AG20443 (cell line): ENCODE measurements at regions not wholly inside any gene's neighbourhood (a gene's known extent, or its start where the extent isn't known, plus 50 kb on each side); places are given as distances from the start of the nearest gene placed in this dataset.
A peak's percentile ranks its signal among the peaks of the same experiment; 100 is the strongest.
"Not testable (repeated sequence)": the region's sequence is repeated elsewhere in the genome, so short reads cannot be mapped to it uniquely, and the experiment has no call there.

ENCODE experiments used
- DNase-seq: peaks from one replicate; pipeline ENCODE4 v3.0.0; 2012; ENCODE audit warnings: low spot score, mixed read lengths

DNA sequence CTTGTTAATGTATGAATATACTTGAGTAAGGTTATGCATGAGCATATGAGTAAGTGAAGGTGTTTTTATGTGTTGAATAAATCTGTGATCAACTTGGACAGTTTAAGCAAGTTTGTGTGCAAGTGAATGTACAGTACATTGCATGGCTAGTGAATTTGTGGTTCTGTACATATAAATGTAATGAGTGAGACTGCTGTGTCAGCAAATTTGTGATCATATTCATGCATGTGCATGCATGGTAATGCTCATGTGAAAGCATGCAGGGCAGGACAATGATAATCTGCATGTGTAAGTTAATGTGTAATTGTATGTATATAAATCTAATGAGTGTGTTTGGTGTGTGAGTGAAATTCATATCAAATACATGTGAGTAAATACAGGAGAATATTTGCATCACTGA, 188.5 kb downstream of the PWWP3B start:
- DNase-seq = no peak

DNA sequence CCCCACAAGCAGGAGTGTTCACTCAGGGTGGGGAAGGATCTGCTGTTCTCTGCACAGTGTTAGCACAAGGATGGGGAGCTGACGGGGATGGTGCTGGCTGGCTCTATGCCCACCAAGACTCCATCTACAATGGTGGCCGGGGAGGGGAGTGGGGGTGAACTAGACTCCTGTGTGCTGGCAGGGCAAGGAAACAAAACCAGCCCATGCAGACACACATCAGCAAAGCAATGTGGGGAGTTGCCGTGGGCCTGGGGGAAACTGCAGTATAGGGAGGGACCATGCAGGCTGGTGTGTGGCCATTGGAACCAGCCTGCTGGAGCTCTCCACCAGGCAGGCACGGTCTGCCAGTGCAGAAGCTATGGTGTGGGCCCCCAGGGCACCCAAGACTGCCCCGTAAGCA, 195.1 kb downstream of the PWWP3B start:
- DNase-seq = no peak

DNA sequence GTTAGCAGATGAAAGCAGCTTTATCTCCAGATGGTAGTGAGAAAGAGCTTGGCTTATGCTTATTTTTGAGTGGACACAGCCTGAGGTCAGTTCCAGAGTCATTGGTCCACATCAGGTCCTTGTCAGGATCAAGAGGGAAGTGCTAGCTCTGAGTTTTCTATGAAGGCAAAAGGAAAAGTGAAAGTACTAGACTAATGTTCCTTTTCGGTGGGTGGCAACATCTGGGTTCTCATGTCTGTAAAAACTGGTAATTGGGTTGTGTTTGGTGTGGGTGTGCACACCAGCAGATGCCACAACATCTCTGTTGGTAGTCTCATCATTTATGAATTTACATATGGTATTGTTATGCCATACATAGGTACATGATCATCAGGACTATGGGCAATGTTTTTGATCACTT, 210.5 kb downstream of the PWWP3B start:
- no peak for DNase-seq

DNA sequence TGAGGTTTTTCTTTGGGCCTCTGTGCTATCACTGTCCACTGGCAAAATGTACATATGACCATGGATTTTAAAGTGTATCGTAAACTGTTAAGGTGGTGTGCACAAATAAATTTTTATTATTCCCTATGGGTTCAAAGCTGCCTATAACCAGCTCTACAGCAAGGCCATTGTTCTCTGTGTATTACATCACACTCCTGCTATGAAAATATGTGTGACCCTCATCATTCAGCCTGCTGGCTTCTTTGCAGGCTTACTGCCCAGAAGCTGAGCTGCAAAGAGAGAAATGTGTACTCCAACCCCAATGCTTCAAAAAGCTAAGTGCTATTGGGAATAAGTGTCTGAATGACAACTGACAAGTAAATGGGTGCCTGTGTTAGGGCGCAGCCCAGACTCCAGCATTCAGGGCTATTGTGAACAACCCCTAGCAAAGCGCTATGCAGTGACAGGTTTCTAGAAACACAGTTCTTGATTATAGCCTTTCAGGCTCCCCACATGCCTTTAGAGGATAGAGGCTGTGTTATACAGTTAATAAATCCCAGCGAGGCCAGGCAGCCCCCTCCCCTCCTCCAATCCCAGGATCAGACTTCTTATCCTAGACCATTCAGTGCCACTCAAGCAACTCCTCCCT, 220.4 kb upstream of the RADX start:
- DNase-seq = no peak

DNA sequence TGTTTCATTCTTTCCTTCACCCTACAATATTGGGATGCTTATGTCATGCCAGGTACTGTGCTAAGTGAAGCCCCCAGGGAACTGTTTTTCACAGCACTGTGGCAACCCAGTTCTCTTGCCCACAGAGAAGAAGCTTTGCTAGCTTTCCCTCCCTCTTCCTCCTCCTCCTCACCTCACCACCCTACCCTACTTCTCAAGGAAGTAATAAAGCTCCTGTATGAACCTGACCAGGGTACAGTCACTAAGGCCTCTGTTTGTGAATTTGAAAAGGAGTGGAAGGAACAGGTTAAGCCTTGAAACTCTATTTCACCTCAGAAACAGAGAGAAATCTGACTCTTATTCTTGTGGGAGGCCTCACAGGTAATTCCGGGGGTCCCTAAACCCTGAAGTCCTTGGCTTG, 219.4 kb upstream of the RADX start:
- DNase-seq = no peak

DNA sequence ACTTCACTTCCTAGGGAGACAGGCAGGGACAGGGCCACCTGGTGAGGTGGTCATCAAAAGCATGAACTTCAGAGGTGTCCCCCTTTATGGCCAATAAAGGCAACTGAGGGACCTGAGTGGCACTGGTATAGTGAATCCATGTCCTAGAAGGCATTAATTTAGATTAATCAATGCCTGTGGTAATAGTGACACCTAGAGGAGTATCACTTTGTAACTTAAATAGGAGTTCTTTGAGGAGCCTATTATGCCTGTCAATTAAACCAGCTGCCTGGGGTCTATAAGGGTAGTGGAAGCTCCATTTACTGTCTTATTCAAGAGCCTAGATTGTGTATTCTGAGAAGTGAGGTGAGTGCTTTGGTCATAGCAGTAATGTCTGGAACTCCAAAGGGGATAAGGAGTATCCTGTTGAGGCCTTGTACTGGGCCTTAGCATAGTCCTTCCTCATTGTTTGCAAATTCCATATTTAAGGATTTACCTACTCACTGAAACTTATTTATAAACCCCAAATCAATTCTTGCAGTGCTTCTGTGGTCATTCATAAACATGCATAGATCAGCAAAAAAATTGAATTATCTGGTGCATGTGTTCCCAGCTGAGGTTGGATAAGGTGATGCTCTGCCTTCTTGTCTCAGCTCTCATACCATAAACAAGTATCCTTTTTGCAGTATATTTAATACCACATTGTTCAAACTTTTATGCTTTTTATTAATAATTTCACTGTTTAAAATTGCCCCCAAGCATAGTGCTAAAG, 213.8 kb upstream of the RADX start:
- no peak for DNase-seq

DNA sequence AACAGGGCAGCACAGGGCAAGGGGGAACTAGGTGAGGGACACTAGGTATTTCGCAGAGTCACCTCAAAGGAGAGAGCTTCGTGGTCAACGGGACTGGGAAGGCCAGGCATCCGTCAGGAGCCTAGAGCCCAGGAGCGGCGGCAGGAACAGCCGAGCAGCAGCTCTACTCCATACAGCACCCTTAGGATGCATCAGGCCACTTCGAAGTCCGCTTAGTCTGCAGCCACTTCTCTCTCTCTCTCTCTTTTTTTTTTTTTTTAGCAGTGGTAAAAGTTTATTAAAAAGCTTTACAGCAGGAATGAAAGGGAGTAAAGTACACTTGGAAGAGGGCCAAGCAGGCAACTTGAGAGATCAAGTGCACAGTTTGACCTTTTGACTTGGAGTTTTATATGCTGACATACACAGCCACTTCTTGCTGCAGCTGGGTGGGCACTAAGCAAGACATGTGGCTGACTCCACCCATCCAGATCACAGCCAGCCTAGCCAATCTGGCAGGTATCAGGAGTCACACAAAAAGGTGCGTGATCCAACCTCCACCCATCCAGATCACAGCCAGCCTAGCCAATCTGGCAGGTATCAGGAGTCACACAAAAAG, 209.7 kb upstream of the RADX start:
- DNase-seq = no peak

DNA sequence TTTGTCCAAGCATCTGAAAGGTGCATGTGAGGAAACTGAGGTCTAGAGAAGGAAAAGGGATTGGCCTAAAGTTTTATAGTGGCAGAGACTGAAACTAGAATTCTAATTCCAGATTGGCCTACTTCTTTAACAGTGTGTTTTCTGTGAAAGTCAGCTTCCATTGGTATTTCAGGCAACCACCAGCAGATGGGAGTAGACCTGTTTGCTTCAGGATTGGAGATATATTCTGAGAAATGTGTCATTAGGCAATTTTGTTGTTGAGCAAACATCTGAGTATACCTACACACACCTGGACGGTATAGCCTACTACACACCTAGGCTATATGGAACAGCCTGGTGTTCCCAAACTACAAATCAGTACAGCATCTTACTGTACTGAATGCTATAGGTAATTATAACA, 207.3 kb upstream of the RADX start:
- no peak for DNase-seq

DNA sequence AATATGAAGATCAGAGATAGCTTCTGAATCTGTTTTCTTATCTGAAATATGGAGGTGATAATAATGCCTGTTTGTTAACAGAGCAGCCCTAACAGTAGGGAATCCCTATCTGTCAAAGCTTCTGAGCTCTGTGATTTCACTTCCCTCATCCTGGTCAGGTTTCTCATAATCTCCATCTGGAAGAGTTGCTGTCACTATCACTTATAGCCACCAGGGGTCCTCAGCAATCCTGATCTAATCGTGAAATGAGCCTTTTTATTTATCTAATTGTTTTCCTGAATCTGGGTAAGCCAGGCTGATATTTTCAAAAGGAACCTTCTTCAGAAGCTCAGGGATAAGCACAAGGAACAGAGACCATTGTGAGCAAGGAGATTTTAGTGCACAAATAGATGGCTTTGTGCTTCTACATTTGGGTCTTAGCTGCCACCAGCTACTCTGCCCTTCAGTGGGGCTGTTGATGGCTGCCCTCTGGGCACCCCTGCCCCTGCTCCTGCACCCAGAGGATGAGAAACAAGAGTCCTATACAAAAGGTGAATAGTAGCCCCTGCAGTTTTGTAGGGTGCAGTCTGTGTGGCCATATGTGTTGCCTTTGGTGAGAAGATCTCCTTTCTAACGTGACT, 196.4 kb upstream of the RADX start:
- peak; percentile 15 for DNase-seq

DNA sequence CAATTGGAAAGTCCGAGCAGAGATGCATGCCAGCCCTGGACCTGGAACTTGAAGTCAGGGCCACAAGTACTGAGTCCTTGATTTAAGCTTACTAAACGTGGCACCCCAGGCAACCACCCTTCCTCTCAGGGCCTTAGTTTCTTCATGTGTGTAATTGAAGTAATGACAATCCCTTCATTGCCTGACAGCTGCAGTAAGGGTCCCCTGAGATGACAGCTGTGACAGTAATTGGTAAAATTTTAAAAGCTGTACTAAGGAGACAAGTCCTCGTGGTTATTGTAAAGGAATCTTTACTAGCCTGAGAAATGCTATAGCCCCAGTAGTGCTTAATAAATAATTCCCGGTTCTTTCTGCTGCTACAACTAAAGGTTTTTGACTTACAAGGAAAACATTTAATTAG, 175.1 kb upstream of the RADX start:
- no peak for DNase-seq

DNA sequence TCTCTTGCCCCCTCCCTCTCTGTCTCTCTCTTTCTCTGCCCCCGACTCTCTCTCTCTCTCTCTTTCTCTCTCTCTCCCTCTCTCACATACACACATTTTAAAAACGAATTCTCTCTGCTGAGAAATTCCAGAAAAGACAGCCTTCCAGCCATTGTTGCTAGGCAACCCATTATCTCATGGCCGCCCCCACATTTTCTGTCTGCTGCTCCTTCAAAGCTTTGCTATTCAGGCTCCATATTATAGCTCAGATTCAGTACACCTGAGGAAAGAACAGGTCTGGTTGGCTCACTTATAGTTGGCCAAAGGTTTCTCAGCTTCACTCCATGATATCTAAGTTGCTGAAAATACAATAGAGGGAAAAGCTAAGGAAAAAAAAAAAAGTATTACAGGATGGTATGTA, 174.4 kb upstream of the RADX start:
- no peak for DNase-seq

DNA sequence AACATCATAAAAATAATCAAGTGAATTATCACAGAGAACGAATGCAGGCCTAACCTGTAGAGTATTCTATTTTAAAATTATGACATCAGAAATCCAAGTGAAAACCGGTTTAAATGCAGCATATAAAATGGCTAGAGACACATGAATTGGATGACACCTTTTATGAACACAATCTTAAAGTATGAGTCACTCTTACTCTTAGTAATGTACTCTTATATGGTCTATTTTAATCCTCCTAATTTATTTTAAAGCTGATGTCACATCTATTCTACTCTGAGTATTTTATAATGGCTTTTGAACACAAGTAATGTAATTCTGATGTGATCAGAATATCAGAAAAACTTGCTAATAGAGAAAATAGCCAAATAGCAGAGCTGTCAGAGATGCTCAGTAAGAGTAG, 161.4 kb upstream of the RADX start:
- DNase-seq = no peak

DNA sequence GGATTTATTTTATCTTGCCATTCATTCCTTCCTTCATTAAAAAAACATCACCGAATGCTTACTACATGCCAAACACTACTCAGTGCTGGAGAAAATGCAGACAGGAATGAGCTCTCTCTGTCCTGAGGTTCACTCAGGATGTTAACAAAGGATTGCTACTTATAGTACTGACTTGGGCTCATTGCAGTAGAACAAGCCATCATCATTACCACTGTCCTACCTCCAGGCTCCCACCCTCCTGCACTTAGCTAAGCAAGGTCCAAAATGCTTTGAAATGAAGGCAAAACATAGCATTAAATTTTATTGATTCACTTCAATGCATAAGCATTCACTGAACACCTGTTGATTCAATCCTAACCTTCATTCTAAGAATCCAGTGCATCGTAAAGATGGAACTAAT, 159.8 kb upstream of the RADX start:
- no peak for DNase-seq

DNA sequence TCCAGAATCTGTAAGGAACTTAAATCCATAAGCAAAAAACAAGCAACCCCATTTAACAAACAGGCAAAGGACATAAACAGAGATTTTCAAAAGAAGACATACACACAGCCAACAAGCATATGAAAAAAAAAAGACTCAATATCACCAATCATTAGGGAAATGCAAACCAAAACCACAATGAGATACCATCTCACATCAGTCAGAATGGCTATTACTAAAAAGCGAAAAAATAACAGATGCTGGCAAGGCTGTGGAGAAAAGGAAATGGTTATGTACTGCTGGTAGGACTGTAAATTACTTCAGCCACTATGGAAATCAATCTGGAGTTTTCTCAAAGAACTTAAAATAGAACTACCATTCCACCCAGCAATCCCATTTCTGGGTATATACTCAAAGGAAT, 156.8 kb upstream of the RADX start:
- no peak for DNase-seq

DNA sequence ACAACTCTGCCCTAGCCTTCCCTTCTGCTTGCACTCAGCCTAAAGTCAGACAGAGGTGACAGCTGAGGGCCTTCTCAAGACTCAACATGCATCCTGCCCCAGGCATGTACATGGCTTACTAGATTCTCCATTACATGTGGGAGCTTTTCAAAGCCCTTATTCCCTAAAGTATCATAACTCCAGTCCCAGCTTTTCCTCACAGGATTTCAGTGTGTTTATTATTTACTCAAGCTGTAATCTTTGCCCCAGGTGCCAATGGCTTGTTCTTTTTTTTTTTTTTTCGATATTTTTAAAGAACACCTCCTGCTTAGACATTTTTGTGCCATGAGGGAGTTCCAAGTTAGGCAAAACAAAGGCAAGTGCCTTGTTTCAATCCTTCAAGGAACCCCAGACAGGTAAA, 154.0 kb upstream of the RADX start:
- DNase-seq = no peak

DNA sequence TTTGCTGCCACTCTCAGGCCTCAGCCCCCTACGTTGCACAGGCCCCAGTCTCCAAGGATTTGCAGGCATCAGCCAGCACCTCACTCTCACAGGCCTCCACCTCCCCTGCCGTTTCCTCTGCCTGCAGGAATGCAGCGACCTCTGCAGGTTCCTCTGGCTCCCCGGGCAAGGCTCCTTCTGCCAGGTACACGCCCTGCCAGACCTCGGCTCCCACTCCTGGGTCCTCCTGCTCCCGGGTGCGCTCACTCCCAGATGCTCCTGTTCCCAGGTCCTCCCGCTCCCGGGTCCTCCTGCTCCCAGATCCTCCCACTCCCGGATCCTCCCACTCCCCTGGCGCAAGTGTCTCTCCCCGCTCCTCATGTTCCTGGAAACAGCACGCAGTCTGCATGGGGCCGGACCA, 144.4 kb upstream of the RADX start:
- DNase-seq = no peak

DNA sequence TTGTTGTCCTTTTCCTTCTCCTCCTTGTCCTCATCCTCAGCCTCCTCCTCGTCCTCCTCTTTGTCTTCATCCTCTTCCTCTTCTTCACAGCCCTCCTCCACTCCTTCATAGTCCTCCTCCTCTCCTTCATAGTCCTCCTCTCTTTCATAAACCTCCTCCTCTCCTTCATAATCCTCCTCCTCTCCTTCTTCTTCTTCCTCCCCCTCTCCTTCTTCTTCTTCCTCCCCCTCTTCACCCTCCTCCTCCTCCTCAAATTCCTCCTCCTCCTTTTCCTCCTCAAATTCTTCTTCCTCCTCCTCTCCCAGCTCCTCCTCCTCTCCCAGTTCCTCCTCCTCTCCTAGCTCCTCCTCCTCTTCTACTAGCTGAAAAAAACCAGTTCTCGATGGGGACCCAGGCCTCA, 143.8 kb upstream of the RADX start:
- no peak for DNase-seq

DNA sequence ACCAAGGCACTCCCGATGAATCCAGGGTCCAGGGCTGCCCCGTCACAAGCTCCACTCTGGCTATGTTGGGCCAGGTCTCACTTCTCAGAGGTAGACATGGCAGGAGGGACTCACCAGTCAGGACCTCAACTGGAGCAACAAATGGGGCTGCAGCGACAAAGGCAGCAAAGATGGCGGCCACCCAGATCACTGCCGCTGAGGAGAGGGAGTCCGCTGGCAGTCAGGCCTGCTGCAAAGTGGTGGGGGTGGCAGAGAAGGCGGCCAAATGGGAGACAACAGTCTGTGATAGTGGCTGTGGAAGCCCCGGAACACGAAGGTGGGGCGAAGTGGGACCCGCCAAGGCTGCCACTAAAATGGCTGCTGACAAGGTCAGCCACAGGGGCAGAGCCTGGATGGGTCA, 143.3 kb upstream of the RADX start:
- no peak for DNase-seq

DNA sequence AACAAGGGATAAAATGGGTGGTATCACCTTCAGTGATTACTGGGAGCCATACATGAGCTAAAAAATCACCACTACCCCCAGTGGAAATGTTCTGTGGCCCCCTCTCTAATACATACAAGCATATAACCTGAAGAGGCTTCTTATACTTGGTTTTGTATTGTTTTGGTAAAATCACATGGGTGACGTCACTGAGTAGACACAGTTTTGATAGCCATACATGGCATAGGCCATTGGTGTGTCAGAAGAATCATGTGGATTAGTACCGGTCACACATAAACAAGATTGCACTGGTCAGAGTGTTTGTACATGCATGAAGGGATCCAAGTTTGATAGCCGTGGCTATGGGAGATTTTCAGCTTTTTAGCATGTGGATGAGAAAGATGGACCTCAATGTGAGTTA, 131.9 kb upstream of the RADX start:
- no peak for DNase-seq

DNA sequence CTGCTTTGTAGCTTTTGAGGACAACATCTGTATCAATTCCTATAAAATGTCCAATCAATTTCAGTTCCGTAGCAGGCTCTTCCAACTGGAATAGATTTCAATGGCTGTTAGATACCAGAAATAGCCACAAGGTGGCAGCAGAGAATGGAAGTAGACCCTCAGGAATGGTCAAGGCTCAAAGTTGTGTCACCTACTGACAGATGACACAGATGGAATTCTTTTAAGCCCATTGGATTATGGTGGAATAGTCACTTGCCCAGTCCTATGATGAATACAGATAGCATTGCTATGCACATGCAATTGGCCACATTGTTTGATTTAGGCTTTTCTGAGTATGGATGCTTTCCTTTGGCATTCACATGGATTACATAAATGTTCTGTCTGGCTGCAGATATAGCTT, 130.4 kb upstream of the RADX start:
- DNase-seq = peak; percentile 32

DNA sequence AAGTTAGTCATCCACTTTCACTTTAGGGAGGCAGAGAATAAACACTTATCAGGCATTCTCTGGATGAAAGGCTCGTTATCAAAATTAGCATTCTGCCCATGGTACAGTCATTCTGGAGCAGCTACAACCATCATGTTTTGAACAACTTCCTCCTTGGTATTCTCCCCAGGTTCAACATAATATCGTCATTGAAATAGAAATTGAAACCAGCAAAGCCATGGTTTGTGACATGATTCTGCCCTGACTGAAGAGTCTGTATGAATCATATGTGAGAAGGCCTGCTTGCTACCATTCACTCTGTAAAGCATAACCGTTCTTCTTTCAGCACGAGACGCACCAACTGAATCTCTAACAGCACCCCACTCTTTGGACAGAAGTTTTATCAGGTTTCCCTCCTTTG, 127.5 kb upstream of the RADX start:
- DNase-seq = no peak

DNA sequence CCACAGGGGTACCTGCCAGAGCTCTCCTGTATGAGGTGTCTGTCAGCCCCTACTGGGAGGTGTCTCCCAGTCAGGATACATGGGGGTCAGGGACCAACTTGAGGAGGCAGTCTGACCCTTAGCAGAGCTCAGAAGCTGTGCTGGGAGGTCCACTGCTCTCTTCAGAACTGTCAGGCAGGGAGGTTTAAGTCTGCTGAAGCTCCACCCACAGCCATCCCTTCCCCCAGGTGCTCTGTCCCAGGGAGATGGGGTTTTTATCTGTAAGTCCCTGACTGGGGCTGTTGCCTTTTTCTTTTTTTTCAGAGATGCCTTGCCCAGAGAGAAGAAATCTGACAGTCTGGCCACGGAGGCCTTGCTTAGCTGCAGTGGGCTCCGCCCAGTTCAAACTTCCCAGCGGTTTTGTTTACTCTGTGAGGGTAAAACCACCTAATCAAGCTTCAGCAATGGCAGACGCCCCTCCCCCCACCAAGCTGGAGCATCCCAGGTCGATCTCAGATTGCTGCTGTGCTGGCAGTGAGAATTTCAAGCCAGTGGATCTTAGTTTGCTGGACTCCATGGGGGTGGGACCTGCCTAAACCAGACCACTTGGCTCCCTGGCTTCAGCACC, 118.5 kb upstream of the RADX start:
- DNase-seq = not testable (repeated sequence)

DNA sequence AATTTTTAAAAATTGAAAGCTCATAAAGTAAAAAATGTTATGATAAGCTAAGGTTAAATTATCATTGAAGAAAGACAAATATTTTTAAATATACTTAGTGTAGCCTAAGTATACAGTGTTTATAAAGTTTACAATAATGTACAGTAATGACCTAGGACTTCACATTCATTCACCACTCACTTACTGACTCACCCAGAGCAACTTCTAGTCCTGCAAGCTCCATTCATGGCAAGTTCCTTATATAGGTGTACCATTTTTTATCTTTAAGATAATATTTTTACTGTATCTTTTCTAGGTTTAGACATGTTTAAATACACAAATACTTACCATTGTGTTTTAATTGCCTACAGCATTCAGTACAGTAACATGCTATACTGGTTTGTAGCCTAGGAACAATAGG, 112.3 kb upstream of the RADX start:
- DNase-seq = no peak
